Sciatic nerve (tissue), 2 donors: ENCODE measurements at regions not wholly inside any gene's neighbourhood (a gene's known extent, or its start where the extent isn't known, plus 50 kb on each side); places are given as distances from the start of the nearest gene placed in this dataset.
"Not testable (repeated sequence)": the region's sequence is repeated elsewhere in the genome, so short reads cannot be mapped to it uniquely, and the experiment has no call there.

Source experiments
- ATAC-seq: fragments of 200-7000 bp; cut with Tn5 transposase; one replicate; pipeline ENCODE4 v1.9.1; 2020; ENCODE audit warnings: mild to moderate bottlenecking, moderate library complexity
- DNase-seq: peaks from one replicate; pipeline ENCODE4 v3.0.0-alpha.2; 2020; ENCODE audit warnings: low spot score
- intact Hi-C: fragments of 100-400 bp; cut with DNase I; formaldehyde crosslinking; loops from one replicate; pipeline ENCODE4 v1.14.2; 2022
- donor health status: DM: no; HTN: no; CAD: no.
- donor health status: DM: no; HTN: no; CAD: no.

GRCh38 chr5:98258939-98259338 is 514.5 kb upstream of the RGMB start:
- intact Hi-C loops = no loop called here
- ATAC-seq (no peak), DNase-seq (no peak)

DNA sequence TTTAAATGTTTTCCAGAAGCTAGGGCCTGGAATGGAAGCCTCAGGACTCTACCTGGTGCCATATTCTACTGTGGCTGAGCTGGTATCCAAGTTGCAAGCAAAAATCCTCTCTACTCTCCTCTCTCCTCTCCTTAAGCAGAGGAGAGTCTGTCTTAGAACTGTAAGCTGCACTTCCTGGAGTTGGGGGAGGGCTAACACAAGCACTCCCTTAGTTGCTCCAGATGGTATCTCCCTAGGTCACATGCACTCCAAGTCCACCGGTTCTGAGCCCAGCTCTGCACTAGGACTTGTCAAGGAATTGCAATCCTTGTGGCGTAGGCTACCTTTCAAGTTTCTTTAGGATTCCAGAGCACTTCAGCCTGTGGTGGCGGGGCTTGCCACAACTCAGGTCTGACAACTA is 513.9 kb upstream of the RGMB start:
- DNase-seq (no peak), ATAC-seq (no peak)
- intact Hi-C loops = no loop called here

- DNase-seq (no peak), ATAC-seq (no peak)
- intact Hi-C loops = no loop called here
Measured at GRCh38 chr5:98263084-98263483, 510.4 kb upstream of the RGMB start.

DNA sequence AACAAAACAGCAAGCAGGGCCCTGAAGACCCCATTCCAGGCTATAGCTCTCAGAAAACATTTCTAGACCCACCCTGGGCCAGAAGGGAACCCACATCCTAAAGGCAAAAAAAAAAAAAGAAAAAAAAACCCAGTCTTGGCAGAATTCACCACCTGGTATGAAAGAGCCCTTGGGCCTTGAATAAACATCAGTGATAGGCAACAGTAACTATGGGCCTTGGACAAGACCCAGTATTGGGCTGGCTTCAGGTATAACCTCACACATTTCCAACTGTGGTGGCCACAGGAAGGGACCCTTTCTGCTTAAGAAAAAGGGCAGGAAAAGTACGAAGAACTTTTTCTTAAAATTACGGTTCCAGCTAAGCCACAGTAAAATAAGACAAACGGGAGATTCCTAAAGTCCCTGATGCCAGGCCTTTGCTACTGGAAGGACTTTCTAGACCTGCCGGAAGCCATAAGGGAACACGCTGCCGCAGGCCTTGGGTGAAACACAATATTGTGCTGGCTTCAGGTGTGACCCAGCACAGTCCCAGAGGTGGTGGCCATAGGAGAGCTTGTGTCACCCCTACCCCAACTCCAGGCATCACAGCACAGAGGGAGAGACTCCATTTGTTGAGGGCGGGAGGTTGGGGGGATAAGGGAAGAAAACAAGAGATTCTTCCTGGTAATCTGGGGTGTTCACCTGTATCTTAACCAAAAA is 505.2 kb upstream of the RGMB start:
- no peak for ATAC-seq
- DNase-seq = no peak
- intact Hi-C loops = no loop called here

DNA sequence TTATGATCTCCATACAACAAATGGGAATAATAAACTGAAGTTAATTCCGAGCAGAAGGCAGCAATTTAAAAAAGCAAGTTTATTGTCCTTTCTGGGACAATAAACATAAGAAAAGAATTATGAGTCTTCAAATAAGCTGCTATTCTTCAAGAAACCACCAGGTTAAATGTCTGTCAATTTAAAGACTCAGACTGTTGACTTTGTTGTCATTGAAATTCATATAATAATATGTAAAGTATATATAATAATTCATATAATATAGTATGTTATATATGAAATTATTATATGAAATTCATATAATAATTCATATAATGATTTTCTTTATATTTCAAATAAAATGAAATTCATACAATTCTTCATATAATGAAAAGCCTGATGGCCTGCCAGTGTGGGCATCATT is 497.5 kb upstream of the RGMB start:
- no peak for DNase-seq
- intact Hi-C loops = no loop called here
- ATAC-seq = no peak

- intact Hi-C loops = no loop called here
- ATAC-seq (no peak), DNase-seq (no peak)
Measured at GRCh38 chr5:98282521-98282920, 490.9 kb upstream of the RGMB start.

- ATAC-seq (no peak), DNase-seq (no peak)
- intact Hi-C loops = no loop called here
Measured at GRCh38 chr5:98292496-98292895, 481.0 kb upstream of the RGMB start.

GRCh38 chr5:98296426-98296825 is 477.0 kb upstream of the RGMB start:
- intact Hi-C loops = no loop called here
- no peak for ATAC-seq
- no peak for DNase-seq

DNA sequence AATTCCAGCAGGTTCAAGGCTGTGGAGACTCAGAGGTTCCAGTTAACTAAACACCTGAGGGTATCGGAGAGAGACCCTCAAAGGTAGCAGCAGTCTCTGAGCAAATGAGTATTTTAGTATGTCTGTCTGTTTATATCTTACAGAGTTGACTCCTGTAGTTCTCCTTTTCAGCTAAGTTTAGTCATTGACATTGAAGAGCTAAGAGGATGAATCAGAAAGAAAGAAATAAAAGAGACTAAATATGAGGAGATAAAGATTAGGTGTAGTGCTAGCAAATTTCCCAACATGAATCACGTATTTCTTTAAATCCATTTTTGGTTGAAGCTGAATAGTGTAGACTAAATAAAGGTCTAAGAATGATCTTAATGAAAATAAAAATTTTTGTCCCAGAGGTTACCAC is 474.0 kb upstream of the RGMB start:
- intact Hi-C loops = no loop called here
- no peak for DNase-seq
- ATAC-seq = no peak

DNA sequence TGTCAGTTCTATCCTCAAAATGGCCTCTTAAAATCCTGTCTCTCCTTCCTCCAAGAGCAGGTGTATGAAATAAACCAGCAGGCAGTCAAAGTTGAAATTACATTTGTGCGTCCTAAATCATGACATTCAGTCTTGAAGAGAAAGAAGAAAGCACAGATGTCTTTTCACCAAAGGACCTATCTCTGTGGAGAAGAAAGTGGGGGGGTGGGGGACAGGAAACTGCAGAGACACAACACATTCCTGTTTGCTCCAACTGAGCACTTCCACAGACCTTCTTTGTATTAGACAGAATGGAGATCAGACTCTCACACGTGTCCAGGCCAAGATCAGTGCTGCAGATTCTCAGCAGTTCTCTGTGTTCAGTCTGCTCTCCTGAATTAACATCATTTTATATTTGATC is 471.9 kb upstream of the RGMB start:
- intact Hi-C loops = no loop called here
- DNase-seq = no peak
- no peak for ATAC-seq

DNA sequence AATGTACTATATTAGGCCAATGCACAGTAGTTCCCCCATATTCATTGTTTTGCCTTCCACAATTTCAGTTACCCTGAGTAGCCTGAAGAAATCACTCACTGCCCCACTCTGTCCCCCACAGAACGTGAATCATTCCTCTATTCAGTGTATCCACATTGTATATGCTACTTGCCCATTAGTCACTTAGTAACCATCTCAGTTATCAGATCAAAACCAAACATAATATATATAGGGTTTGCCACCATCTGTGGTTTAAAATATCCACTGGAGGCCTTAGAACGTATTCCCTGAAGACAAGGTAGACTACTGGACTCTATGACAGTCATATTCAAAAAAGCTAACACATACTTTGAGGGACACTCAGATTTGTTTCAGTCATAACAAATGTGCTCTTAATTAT is 465.7 kb upstream of the RGMB start:
- intact Hi-C loops = no loop called here
- no peak for ATAC-seq
- DNase-seq = no peak

DNA sequence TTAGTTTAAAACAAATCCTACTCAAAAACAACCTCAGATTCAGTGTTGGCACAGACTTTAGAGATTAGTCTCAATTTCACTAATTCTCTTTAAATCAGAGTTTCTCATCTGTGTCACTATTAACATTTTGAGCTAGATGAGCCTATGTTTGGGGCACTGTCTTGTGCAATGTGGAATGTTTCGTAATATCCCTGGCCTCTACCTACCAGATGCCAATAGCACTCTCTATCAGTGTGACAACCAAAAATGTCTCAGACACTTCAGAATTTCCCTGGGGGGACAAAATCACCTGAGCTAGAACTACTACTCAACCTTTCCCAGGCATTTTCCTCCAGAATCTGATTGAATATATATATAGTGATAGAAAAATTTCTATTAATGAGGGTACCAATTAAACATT is 465.2 kb upstream of the RGMB start:
- DNase-seq = no peak
- no peak for ATAC-seq
- intact Hi-C loops = no loop called here

DNA sequence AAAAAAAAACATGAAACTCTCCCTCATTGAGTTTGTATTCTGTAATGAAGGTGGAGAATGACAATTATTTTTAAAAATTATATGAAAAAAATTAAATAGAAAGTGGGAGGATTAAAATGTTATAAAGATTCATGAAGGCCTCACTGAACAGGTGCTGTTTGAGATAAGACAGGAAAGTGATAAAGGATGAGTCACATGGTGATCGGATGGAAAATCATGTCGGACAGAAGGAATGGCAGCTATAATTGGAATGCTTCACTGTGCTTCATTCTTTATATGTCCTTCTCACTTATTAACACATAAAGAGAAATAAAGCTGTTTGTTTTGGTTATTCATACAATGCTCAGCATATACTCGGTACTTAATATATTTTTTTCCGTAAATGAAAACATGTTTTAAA is 464.5 kb upstream of the RGMB start:
- intact Hi-C loops = no loop called here
- DNase-seq (no peak), ATAC-seq (no peak)

DNA sequence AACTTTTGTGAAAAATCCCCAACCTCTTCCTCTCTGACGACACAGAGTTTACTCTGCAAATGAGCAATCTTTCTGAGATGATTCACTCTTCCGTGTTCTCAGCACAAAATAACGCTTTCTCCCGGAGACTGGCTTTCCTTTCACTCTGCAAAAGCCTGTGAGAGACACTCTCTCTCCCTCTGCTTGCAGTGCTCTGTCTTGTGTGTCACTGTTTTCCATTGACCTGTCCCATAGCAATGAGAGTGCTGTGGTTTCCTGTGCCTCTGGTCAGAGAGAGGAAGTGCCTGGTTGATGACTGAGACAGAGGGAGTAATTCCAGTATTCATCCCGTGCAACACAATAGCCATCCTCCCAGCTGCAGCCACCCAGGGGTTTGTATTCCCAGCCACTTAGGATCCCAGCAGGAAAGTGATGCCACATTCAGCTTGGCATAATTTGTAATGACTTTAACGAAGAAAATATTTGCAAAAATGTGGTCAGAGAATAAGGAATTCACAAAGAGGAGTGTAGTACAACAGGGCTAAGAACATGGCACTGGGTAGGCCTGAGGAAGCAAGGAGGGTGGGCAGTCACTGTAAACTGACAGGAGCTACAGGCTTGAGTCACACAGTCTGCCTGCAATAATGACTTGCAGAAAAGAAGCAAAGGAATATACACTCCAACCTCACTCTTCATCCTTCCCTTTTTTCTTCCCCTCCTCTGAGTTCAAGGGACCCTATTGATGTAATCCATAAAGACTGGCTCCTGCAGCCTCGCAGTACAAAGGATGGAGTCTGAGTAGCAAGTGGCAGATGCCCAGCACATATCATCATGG is 463.5 kb upstream of the RGMB start:
- intact Hi-C loops = no loop called here
- no peak for DNase-seq
- ATAC-seq = peak; percentile 36

DNA sequence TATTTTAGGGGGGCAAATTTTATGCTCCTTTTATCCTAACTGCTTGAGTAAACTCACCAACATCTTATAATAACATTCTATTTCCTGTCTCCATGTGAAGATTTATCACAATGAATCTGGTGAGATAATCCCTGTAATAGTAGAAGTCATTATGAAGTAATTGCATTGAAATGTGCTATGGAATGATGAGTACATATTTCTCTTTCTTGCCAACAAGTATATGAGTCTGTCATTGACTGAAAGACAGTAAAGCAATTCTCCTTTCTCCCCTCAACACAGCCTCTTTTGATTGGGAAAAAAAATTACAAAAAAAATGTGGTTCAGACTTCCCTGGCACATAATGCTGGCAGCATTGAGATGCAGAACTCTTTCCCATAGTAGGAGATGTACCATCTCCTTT is 459.2 kb upstream of the RGMB start:
- no peak for ATAC-seq
- DNase-seq = no peak
- intact Hi-C loops = no loop called here

- ATAC-seq (no peak), DNase-seq (no peak)
- intact Hi-C loops = no loop called here
Measured at GRCh38 chr5:98318386-98318785, 455.1 kb upstream of the RGMB start.

- ATAC-seq = no peak
- intact Hi-C loops = no loop called here
- no peak for DNase-seq
Measured at GRCh38 chr5:98319299-98320011, 454.0 kb upstream of the RGMB start.

DNA sequence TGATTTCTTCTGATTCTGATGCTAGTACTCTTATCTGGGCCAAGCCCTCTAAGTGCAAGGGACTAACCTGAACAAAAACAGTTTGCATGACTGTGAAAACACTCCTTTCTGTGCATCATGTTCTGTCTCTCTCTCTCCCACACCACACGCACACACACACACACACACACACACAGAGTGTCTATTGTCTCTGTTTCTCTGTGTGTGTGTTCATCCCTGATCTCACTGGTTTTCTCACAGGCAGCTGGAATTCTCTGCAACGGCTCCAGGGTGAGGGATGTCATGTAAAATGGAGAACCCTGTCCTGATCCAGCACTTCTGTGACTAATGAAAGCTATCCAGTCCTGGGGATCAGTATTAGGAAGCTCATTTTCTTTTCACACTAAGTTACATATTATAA is 453.1 kb upstream of the RGMB start:
- peak; percentile 34 for ATAC-seq
- no peak for DNase-seq
- intact Hi-C loops = no loop called here

- ATAC-seq (peak; percentile 80), DNase-seq (no peak)
Measured at GRCh38 chr5:98321361-98321760, 452.1 kb upstream of the RGMB start.

GRCh38 chr5:98325187-98325586 is 448.3 kb upstream of the RGMB start:
- ATAC-seq, intact Hi-C loops: not testable (repeated sequence)

More at GRCh38 chr5:98321361-98321760, 452.1 kb upstream of the RGMB start:
- intact Hi-C loops = no loop called here

More at GRCh38 chr5:98325187-98325586, 448.3 kb upstream of the RGMB start:
- DNase-seq = not testable (repeated sequence)
